Keratinocyte (primary cell): ENCODE measurements at regions not wholly inside any gene's neighbourhood (a gene's known extent, or its start where the extent isn't known, plus 50 kb on each side); places are given as distances from the start of the nearest gene placed in this dataset.
"Not testable (repeated sequence)": the region's sequence is repeated elsewhere in the genome, so short reads cannot be mapped to it uniquely, and the experiment has no call there.

Experiments used
- DNase-seq: peaks from one replicate; pipeline ENCODE4 v3.0.0-alpha.2; 2011; ENCODE audit warnings: low read depth, missing footprints, low spot score
- FAIRE-seq: peaks from 2 replicates; lab custom pipeline; 2011; peaks lifted over from hg19 to GRCh38; lab: Jason Lieb, UNC
- H2AFZ ChIP-seq: 2 replicates; pipeline ENCODE4 v1.6.0; 2012; ENCODE audit warnings: low read length, control low read depth, inconsistent platforms; ENCODE audit not compliant: control insufficient read depth
- H3K27ac ChIP-seq: 2 replicates; pipeline ENCODE4 v1.5.1; 2011; ENCODE audit warnings: low read length; ENCODE audit not compliant: control insufficient read depth, insufficient read depth
- H3K27me3 ChIP-seq: 3 replicates; pipeline ENCODE4 v1.6.0; 2011; ENCODE audit warnings: low read length; ENCODE audit not compliant: control insufficient read depth, insufficient read depth; ENCODE audit errors: extremely low read depth
- H3K36me3 ChIP-seq, 2 experiments: 2 replicates in 1 of 2; 3 replicates in 1 of 2; pipeline ENCODE4 v1.5.1; 2011; ENCODE audit warnings: low read length in 2 of 2, mild to moderate bottlenecking in 1 of 2; ENCODE audit not compliant: control insufficient read depth in 2 of 2, insufficient read depth in 2 of 2; ENCODE audit errors: extremely low read depth in 1 of 2
- H3K4me1 ChIP-seq: 3 replicates; pipeline ENCODE4 v1.5.1; 2011; ENCODE audit warnings: low read length; ENCODE audit not compliant: control insufficient read depth, insufficient read depth; ENCODE audit errors: extremely low read depth
- H3K4me2 ChIP-seq: 3 replicates; pipeline ENCODE4 v1.6.0; 2011; ENCODE audit warnings: low read depth, low read length; ENCODE audit not compliant: control insufficient read depth, insufficient read depth; ENCODE audit errors: extremely low read depth
- H3K4me3 ChIP-seq, 3 experiments: fragments of 200-600 bp in 1 of 3; sonication (generic) in 1 of 3; 2 replicates in 2 of 3; 3 replicates in 1 of 3; pipeline ENCODE4 v1.5.1; 2011 to 2016; ENCODE audit warnings: low read length in 3 of 3, mild to moderate bottlenecking in 3 of 3, control low read depth in 2 of 3, inconsistent platforms in 1 of 3, low read depth in 1 of 3, mixed read lengths in 1 of 3, mixed run types in 1 of 3, moderate library complexity in 1 of 3; ENCODE audit not compliant: control insufficient read depth in 2 of 3, insufficient read depth in 2 of 3; ENCODE audit errors: extremely low read depth in 1 of 3
- H3K79me2 ChIP-seq: 2 replicates; pipeline ENCODE4 v1.6.0; 2012; ENCODE audit warnings: low read length; ENCODE audit not compliant: control insufficient read depth, insufficient read depth
- H3K9ac ChIP-seq: 3 replicates; pipeline ENCODE4 v1.6.0; 2011; ENCODE audit warnings: low read length; ENCODE audit not compliant: control insufficient read depth, insufficient read depth; ENCODE audit errors: extremely low read depth
- H3K9me1 ChIP-seq: 3 replicates; pipeline ENCODE4 v1.6.0; 2011; ENCODE audit warnings: low read length; ENCODE audit not compliant: control insufficient read depth, insufficient read depth; ENCODE audit errors: extremely low read depth
- H3K9me3 ChIP-seq: 2 replicates; pipeline ENCODE4 v1.5.1; 2012; ENCODE audit warnings: low read depth, low read length; ENCODE audit not compliant: control insufficient read depth
- H4K20me1 ChIP-seq: 3 replicates; pipeline ENCODE4 v1.6.0; 2011; ENCODE audit warnings: low read length; ENCODE audit not compliant: control insufficient read depth, insufficient read depth; ENCODE audit errors: extremely low read depth
- CTCF ChIP-seq, 3 experiments: IDR thresholded peaks in 1 of 3; conservative IDR thresholded peaks in 1 of 3; optimal IDR thresholded peaks in 1 of 3; 2 replicates in 2 of 3; 3 replicates in 1 of 3; pipeline versions ENCODE3 to v1.5.1; 2011; ENCODE audit warnings: low read length in 3 of 3, mild to moderate bottlenecking in 3 of 3, moderate library complexity in 2 of 3, control low read depth in 1 of 3, inconsistent platforms in 1 of 3; ENCODE audit not compliant: insufficient read depth in 2 of 3; ENCODE audit errors: extremely low read depth in 1 of 3
- EZH2 ChIP-seq: IDR thresholded peaks from one replicate; pipeline ENCODE4 v1.6.1; 2012; ENCODE audit warnings: inconsistent platforms, mild to moderate bottlenecking, low read length, moderate library complexity
- dilution Hi-C: fragments of 300-500 bp; cut with MboI; formaldehyde crosslinking; loops from one replicate; pipeline ENCODE4 v1.7.0; 2020; ENCODE audit warnings: low sequenced_read_pairs; ENCODE audit not compliant: extremely low pct_ligation_motif_present

- no peak overlapping the region for H2AFZ ChIP-seq
- H3K9me1 ChIP-seq: no peaks in the 10 kb centered on the region
- no peak for DNase-seq
- no peak overlapping the region for H3K4me3 ChIP-seq
- H3K27me3 ChIP-seq: no peaks in the 10 kb centered on the region
- no peaks in the 10 kb centered on the region for H3K79me2 ChIP-seq
- H3K27ac ChIP-seq: no peak overlapping the region
- H3K9ac ChIP-seq: no peak overlapping the region
- no peaks in the 10 kb centered on the region for H4K20me1 ChIP-seq
- H3K36me3 ChIP-seq: no peaks in the 10 kb centered on the region
- no peaks in the 10 kb centered on the region for H3K9me3 ChIP-seq
- H3K4me1 ChIP-seq: no peaks in the 10 kb centered on the region
- no peak overlapping the region for H3K4me2 ChIP-seq
- TF ChIP-seq CTCF (optimal IDR thresholded peaks at IDR 0.05 in 1 of 3, IDR thresholded peaks at IDR 0.05 in 1 of 3, conservative IDR thresholded peaks at IDR 0.05 in 1 of 3; ENCODE audit: extremely low read depth in 1 of 3, insufficient read depth in 2 of 3, low read length in 3 of 3) (no peak), EZH2 (no peak)
- FAIRE-seq: no peak
- dilution Hi-C loops: no loop called here
Measured at GRCh38 chr5:25439025-25439424, 794.2 kb upstream of the CDH10 start.

DNA sequence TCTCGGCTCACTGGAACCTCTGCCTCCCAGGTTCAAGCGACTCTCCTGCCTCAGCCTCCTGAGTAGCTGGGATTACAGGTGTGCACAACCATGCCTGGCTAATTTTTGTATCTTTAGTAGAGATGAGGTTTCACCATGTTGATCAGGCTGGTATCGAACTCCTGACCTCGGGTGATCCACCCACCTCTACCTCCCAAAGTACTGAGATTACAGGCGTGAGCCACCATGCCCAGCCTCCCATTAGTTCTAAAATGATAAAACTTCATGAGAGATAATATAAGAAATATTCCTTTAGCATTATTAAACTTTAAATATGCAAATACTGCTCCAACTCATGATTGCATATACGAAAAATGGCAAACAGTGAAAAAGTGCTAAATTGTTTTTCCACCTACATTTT, 793.6 kb upstream of the CDH10 start:
- H3K36me3 ChIP-seq, H3K9me1 ChIP-seq, H4K20me1 ChIP-seq, H3K4me2 ChIP-seq, H3K9me3 ChIP-seq, H3K4me1 ChIP-seq, H2AFZ ChIP-seq, H3K9ac ChIP-seq, H3K27me3 ChIP-seq, H3K27ac ChIP-seq, FAIRE-seq, H3K79me2 ChIP-seq, DNase-seq, H3K4me3 ChIP-seq, dilution Hi-C loops: not testable (repeated sequence)

GRCh38 chr5:25436452-25436851, 791.7 kb upstream of the CDH10 start:
- no peaks in the 10 kb centered on the region for H3K79me2 ChIP-seq
- H3K27me3 ChIP-seq: no peaks in the 10 kb centered on the region
- H3K4me1 ChIP-seq: no peaks in the 10 kb centered on the region
- H3K9me1 ChIP-seq: no peaks in the 10 kb centered on the region
- FAIRE-seq (no peak), DNase-seq (no peak)
- H3K4me2 ChIP-seq: no peak overlapping the region
- no peaks in the 10 kb centered on the region for H3K9me3 ChIP-seq
- no peak overlapping the region for H3K9ac ChIP-seq
- no peak overlapping the region for H2AFZ ChIP-seq
- H3K4me3 ChIP-seq: no peak overlapping the region
- no peak overlapping the region for H3K27ac ChIP-seq
- H3K36me3 ChIP-seq: no peaks in the 10 kb centered on the region
- H4K20me1 ChIP-seq: no peaks in the 10 kb centered on the region
- dilution Hi-C loops: no loop called here
- TF ChIP-seq EZH2 (no peak), CTCF (optimal IDR thresholded peaks at IDR 0.05 in 1 of 3, IDR thresholded peaks at IDR 0.05 in 1 of 3, conservative IDR thresholded peaks at IDR 0.05 in 1 of 3; ENCODE audit: extremely low read depth in 1 of 3, insufficient read depth in 2 of 3, low read length in 3 of 3) (no peak)
